ENCODE measurements at regions not wholly inside any gene's neighbourhood (a gene's known extent, or its start where the extent isn't known, plus 50 kb on each side); places are given as distances from the start of the nearest gene placed in this dataset.

DNA sequence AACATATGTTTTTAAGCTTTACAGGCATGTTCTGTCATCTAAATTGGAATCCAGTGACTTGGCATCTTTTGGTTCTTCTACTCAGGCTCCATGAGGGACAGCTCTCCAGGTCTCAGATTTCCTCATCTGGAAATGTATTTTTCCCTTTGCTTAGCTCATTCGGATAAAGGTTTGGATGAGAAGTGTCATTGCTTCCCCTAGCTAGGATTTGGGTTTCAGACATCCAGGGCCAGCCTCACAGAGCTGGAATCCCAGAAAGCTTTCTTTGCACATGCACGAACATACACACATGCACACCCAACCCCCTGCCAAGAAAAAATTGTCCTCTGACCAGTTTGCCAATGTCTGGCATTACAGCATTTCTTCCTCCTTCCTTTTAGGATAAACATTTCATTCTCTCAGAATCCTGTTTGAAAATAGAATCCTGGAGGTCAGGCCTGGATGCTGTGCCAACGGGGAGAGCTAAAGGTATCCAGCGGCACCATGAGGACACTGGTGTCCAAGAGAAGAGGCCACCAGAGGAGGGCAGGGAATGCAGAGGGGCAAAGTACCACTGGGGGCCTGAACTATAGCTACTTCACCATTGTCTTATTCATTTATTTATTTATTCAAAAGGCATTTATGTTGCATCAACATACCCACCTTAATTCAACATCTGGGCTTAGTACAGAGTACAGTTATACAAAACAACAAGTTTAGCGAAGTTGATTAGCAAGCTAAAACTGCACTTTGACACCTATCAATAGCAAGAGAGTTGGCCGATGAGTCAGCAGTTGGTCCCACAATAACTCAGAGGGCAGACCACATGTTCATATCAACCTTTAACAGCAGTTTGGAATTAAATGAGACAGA, 97.9 kb upstream of the ATL2 start:
- Histone ChIP-seq H3K4me3 (no peak overlapping the region), H3K9me3 (no peaks in the 10 kb centered on the region), H3K27me3 (no peaks in the 10 kb centered on the region), H3K4me1 (no peaks in the 10 kb centered on the region), H3K36me3 (no peaks in the 10 kb centered on the region), H3K27ac (no peak overlapping the region)
- peak in 1 of 3 donors; percentile 51 for DNase-seq
- TF ChIP-seq POLR2A (IDR thresholded peaks at IDR 0.05) = no peak
- TF ChIP-seq, protein P1, sequence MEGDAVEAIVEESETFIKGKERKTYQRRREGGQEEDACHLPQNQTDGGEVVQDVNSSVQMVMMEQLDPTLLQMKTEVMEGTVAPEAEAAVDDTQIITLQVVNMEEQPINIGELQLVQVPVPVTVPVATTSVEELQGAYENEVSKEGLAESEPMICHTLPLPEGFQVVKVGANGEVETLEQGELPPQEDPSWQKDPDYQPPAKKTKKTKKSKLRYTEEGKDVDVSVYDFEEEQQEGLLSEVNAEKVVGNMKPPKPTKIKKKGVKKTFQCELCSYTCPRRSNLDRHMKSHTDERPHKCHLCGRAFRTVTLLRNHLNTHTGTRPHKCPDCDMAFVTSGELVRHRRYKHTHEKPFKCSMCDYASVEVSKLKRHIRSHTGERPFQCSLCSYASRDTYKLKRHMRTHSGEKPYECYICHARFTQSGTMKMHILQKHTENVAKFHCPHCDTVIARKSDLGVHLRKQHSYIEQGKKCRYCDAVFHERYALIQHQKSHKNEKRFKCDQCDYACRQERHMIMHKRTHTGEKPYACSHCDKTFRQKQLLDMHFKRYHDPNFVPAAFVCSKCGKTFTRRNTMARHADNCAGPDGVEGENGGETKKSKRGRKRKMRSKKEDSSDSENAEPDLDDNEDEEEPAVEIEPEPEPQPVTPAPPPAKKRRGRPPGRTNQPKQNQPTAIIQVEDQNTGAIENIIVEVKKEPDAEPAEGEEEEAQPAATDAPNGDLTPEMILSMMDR (IDR thresholded peaks at IDR 0.05) = no peak

DNA sequence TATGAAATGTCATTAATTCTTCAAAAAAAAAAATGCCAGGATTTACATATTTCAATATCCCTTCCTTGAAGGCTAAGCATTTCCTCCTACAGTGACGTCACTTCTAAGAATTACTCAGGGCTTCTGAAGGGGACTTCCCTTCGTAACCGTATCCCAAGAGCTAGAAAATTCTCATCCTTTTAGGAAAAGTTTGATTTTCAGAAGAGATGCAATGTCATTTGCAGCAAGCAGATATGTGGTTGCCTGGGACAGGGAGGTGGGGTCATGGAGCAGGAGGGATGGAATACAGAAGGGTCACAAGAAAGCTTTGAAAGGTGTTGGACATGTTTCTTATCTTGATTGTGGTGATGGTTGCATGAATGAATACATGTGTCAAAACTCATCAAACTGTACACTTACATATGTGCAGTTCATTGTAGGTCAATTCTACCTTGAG, 97.0 kb upstream of the ATL2 start:
- H3K4me1 ChIP-seq = no peaks in the 10 kb centered on the region
- no peak overlapping the region for H3K27ac ChIP-seq
- no peak for DNase-seq
- TF ChIP-seq POLR2A (IDR thresholded peaks at IDR 0.05) = no peak
- TF ChIP-seq, protein P1 (IDR thresholded peaks at IDR 0.05) = no peak
- no peak overlapping the region for H3K4me3 ChIP-seq
- H3K9me3 ChIP-seq = no peaks in the 10 kb centered on the region
- no peaks in the 10 kb centered on the region for H3K36me3 ChIP-seq
- H3K27me3 ChIP-seq = no peaks in the 10 kb centered on the region

DNA sequence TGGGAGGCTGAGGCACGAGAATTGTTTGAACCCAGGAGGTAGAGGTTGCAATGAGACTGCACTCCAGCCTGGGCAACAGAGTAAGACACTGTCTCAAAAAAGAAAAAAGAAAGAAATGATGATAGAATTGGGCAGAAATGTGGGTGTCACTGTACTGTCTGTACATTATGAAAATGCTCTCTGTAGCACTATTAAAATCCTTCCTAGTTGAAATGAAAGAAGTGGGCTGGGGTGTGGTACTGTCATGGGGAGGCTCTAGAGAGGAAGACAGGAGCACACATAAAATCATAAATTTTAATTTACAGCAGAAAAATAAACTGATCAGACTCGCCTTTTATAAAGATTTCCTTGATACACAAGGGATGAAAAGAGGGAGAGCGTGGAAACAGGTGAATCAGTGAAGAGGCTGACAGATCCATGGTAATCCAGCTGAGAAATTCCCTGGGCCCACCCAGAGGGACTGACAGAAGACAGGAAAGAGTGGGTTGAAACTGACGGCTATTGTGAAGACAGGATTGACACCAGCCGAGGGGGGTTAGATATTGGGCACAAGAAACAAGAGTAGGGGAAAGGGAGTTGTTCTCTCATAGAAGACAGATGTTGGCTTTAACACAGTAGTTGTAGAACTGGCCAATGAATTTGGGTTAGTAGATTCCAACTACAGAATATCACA, 96.4 kb upstream of the ATL2 start:
- Histone ChIP-seq H3K27ac (no peak overlapping the region), H3K9me3 (no peaks in the 10 kb centered on the region), H3K36me3 (no peaks in the 10 kb centered on the region), H3K27me3 (no peaks in the 10 kb centered on the region), H3K4me3 (no peak overlapping the region), H3K4me1 (no peaks in the 10 kb centered on the region)
- DNase-seq = no peak
- TF ChIP-seq, protein P1 (IDR thresholded peaks at IDR 0.05) = no peak
- TF ChIP-seq POLR2A (IDR thresholded peaks at IDR 0.05) = no peak

DNA sequence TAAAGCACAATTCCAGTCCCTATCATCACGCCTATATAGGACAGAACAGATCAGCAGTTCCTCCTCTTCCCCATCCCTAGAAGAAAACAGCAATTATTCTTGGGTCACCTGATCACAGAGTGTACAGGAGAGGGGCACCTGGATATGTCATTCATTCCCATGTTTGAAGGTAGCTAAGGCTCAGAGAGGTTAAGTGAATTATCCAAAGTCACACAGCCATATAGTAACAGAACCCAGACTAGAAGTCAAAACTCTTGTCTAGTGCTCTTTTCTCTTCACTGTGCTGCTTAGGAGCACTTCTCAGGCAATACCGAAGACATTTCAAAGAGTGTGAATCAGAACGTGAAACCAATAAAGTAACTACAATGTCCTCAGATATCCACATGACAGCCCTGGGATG, 93.0 kb upstream of the ATL2 start:
- no peak for DNase-seq
- TF ChIP-seq, protein P1 (IDR thresholded peaks at IDR 0.05) = no peak
- TF ChIP-seq POLR2A (IDR thresholded peaks at IDR 0.05) = no peak
- Histone ChIP-seq H3K4me1 (no peaks in the 10 kb centered on the region), H3K9me3 (no peaks in the 10 kb centered on the region), H3K36me3 (no peaks in the 10 kb centered on the region), H3K27me3 (no peaks in the 10 kb centered on the region), H3K27ac (peak overlapping the region in 2 of 4 donors; percentile 10 to 12), H3K4me3 (no peak overlapping the region)

DNA sequence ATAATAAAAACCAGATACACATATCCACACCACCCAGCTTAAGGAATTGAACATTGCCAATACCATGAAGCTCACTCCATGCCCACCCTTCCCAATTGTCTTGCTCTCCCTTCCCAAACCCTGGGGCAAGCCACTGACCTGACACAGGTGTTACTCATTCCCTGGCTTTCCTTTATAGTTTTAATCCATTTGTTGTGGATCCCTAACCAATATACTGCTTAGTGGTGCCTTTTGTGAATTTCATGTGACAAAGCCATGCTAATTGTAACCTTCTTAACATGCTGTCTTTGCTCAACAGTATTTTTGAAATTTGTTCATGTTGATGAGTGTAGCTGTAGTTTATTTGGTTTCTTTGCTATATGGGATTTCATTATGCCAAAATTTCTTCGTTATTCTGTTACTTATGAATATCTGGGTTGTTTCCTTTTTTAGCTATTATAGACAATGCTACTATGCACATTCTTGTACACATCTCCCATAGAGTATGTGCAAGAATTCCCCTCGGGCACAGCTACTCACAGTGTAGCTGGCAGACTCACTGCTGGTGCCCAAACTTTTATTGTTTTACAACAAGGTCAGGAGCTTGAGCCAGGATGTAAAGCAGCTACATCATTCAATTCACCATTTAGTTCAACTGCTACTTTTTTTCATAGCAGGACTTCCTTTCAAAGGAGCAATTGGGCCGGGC, 90.8 kb upstream of the ATL2 start:
- Histone ChIP-seq H3K4me3 (no peak overlapping the region), H3K27me3 (no peaks in the 10 kb centered on the region), H3K27ac (peak overlapping the region in 2 of 4 donors; percentile 22 to 80), H3K4me1 (no peaks in the 10 kb centered on the region), H3K9me3 (no peaks in the 10 kb centered on the region), H3K36me3 (no peaks in the 10 kb centered on the region)
- DNase-seq = no peak
- TF ChIP-seq, protein P1 (IDR thresholded peaks at IDR 0.05) = no peak
- TF ChIP-seq POLR2A (IDR thresholded peaks at IDR 0.05) = no peak
